Fibroblast of lung (primary cell): ENCODE measurements at regions not wholly inside any gene's neighbourhood (a gene's known extent, or its start where the extent isn't known, plus 50 kb on each side); places are given as distances from the start of the nearest gene placed in this dataset.
A peak's percentile ranks its signal among the peaks of the same experiment; 100 is the strongest.

ENCODE experiments used
- DNase-seq, 2 donors: peaks; one replicate each; pipeline versions ENCODE4 v3.0.0 to v3.0.0-alpha.2; 2010; ENCODE audit warnings: low read depth in 2 of 2
- H2AFZ ChIP-seq: 2 replicates; pipeline ENCODE4 v1.5.1; 2012; ENCODE audit warnings: low read length, control low read depth, inconsistent platforms
- H3K27ac ChIP-seq: 2 replicates; pipeline ENCODE4 v1.5.1; 2011; ENCODE audit warnings: low read length, control low read depth; ENCODE audit not compliant: insufficient read depth
- H3K27me3 ChIP-seq: 2 replicates; pipeline ENCODE4 v1.5.1; 2011; ENCODE audit warnings: mild to moderate bottlenecking, low read length; ENCODE audit not compliant: control insufficient read depth, insufficient read depth
- H3K36me3 ChIP-seq: 2 replicates; pipeline ENCODE4 v1.5.1; 2011; ENCODE audit warnings: low read length; ENCODE audit not compliant: control insufficient read depth, insufficient read depth
- H3K4me1 ChIP-seq: 2 replicates; pipeline ENCODE4 v1.5.1; 2011; ENCODE audit warnings: low read length; ENCODE audit not compliant: control insufficient read depth, insufficient read depth; ENCODE audit errors: extremely low read depth
- H3K4me2 ChIP-seq: 2 replicates; pipeline ENCODE4 v1.5.1; 2011; ENCODE audit warnings: low read length, control low read depth; ENCODE audit not compliant: insufficient read depth; ENCODE audit errors: extremely low read depth
- H3K4me3 ChIP-seq, 4 experiments: fragments of 200-600 bp in 1 of 4; sonication (generic) in 1 of 4; replicated peaks in 1 of 4; 2 replicates each; pipeline ENCODE4 v1.5.1; 2011 to 2016; ENCODE audit warnings: low read length in 4 of 4, low read depth in 3 of 4, mild to moderate bottlenecking in 3 of 4, control low read depth in 2 of 4, inconsistent platforms in 1 of 4, mixed read lengths in 1 of 4; ENCODE audit not compliant: insufficient read depth in 1 of 4; ENCODE audit errors: control extremely low read depth in 1 of 4
- H3K79me2 ChIP-seq: 2 replicates; pipeline ENCODE4 v1.5.1; 2012; ENCODE audit warnings: mild to moderate bottlenecking, low read length, inconsistent platforms; ENCODE audit not compliant: control insufficient read depth, insufficient read depth
- H3K9ac ChIP-seq: 2 replicates; pipeline ENCODE4 v1.5.1; 2011; ENCODE audit warnings: mild to moderate bottlenecking, low read length, control low read depth; ENCODE audit not compliant: insufficient read depth
- H3K9me3 ChIP-seq: 2 replicates; pipeline ENCODE4 v1.5.1; 2012; ENCODE audit warnings: low read depth, low read length; ENCODE audit not compliant: control insufficient read depth, insufficient read depth
- H4K20me1 ChIP-seq: 2 replicates; pipeline ENCODE4 v1.5.1; 2011; ENCODE audit warnings: low read length; ENCODE audit not compliant: control insufficient read depth, insufficient read depth; ENCODE audit errors: extremely low read depth
- EZH2 ChIP-seq: IDR thresholded peaks from 2 replicates; pipeline ENCODE4 v1.5.1; 2012; ENCODE audit warnings: low read length, control low read depth, mild to moderate bottlenecking; ENCODE audit errors: missing control alignments
- TF ChIP-seq, protein P1 (sequence below), 2 donors: IDR thresholded peaks in 1 of 2; conservative IDR thresholded peaks in 1 of 2; 1 replicate in 1 of 2; 2 replicates in 1 of 2; pipeline ENCODE4 v1.5.1; 2011 to 2012; ENCODE audit warnings: low read length in 2 of 2, control low read depth in 1 of 2, inconsistent platforms in 1 of 2, low read depth in 1 of 2, mild to moderate bottlenecking in 1 of 2

DNA sequence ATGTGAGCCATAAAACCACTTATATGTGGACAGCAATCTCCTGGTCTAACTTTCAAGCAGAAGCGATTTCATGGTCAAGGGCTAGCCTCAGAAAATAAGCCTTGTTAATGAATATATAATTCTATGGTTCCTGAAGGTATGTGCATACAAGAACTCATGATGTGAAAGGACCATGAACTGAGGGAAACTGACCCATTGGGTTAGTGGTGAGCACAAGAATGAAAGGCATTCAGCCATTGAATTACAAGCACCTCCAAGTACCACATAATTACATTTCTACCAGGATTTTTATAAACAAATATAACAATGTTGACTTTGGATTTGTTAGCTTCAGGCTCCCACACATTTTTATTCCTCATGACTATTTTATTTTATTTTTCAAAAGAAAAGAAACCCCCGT is 459.0 kb downstream of the TLE4 start:
- Histone ChIP-seq H2AFZ (no peak overlapping the region), H3K36me3 (no peaks in the 10 kb centered on the region), H3K27ac (no peak overlapping the region), H3K4me1 (no peaks in the 10 kb centered on the region), H3K9me3 (no peaks in the 10 kb centered on the region), H3K79me2 (no peaks in the 10 kb centered on the region), H3K4me2 (no peak overlapping the region), H3K9ac (no peak overlapping the region), H3K4me3 (no peak overlapping the region), H3K27me3 (no peaks in the 10 kb centered on the region), H4K20me1 (no peaks in the 10 kb centered on the region)
- no peak for TF ChIP-seq EZH2
- TF ChIP-seq, protein P1, sequence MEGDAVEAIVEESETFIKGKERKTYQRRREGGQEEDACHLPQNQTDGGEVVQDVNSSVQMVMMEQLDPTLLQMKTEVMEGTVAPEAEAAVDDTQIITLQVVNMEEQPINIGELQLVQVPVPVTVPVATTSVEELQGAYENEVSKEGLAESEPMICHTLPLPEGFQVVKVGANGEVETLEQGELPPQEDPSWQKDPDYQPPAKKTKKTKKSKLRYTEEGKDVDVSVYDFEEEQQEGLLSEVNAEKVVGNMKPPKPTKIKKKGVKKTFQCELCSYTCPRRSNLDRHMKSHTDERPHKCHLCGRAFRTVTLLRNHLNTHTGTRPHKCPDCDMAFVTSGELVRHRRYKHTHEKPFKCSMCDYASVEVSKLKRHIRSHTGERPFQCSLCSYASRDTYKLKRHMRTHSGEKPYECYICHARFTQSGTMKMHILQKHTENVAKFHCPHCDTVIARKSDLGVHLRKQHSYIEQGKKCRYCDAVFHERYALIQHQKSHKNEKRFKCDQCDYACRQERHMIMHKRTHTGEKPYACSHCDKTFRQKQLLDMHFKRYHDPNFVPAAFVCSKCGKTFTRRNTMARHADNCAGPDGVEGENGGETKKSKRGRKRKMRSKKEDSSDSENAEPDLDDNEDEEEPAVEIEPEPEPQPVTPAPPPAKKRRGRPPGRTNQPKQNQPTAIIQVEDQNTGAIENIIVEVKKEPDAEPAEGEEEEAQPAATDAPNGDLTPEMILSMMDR (conservative IDR thresholded peaks at IDR 0.05 in 1 of 2, IDR thresholded peaks at IDR 0.05 in 1 of 2; ENCODE audit: low read depth in 1 of 2, low read length in 2 of 2), result no peak
- peak in 1 of 2 donors; percentile 71 for DNase-seq

GRCh38 chr9:80028501-80028900 is 456.7 kb downstream of the TLE4 start:
- H3K9me3 ChIP-seq, result no peaks in the 10 kb centered on the region
- TF ChIP-seq, protein P1 (conservative IDR thresholded peaks at IDR 0.05 in 1 of 2, IDR thresholded peaks at IDR 0.05 in 1 of 2; ENCODE audit: low read depth in 1 of 2, low read length in 2 of 2), result no peak
- no peak for TF ChIP-seq EZH2
- no peaks in the 10 kb centered on the region for H3K27me3 ChIP-seq
- H4K20me1 ChIP-seq, result no peaks in the 10 kb centered on the region
- no peaks in the 10 kb centered on the region for H3K36me3 ChIP-seq
- H3K4me2 ChIP-seq, result no peak overlapping the region
- H3K4me1 ChIP-seq, result no peaks in the 10 kb centered on the region
- H3K4me3 ChIP-seq, result no peak overlapping the region
- no peak overlapping the region for H2AFZ ChIP-seq
- DNase-seq, result peak in 1 of 2 donors; percentile 35
- H3K9ac ChIP-seq, result no peak overlapping the region
- H3K27ac ChIP-seq, result no peak overlapping the region
- H3K79me2 ChIP-seq, result no peaks in the 10 kb centered on the region

DNA sequence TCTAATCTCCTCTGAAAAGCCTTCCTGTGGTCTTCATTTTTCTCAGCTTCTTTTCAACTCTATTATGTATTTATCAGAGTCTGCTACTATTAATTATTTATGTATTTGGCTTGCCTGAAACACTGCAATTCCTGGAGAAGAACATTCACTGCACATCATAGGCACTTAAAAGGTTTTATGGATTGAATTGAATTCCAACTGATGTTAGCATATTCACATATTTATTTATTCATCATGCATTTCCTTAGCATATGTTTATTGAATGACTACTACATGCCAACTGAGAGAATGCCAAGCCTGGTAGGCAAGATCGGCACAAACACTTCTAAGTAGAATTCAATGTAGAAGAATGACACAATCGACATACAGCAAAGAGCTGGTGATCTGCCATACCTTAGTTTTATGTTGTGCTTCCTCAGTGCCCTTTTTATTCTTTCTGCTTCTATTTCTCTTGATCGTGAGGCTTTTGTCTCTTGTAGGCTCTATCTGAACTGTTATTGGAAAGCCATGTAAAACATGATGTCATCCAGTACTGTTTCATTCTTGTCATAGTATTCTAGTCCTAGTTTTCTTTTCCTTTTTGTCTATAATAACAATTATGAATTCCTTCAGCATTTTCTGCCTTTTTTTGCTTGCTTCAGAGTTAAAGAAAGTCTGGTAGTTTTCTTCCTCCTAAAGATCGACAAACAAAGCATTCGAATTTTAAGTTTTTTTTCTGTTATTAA is 454.2 kb downstream of the TLE4 start:
- H3K27ac ChIP-seq, result no peak overlapping the region
- H3K79me2 ChIP-seq, result no peaks in the 10 kb centered on the region
- H3K27me3 ChIP-seq, result no peaks in the 10 kb centered on the region
- H4K20me1 ChIP-seq, result no peaks in the 10 kb centered on the region
- H3K4me2 ChIP-seq, result no peak overlapping the region
- no peaks in the 10 kb centered on the region for H3K36me3 ChIP-seq
- no peak overlapping the region for H3K4me3 ChIP-seq
- no peak overlapping the region for H2AFZ ChIP-seq
- TF ChIP-seq EZH2, result no peak
- TF ChIP-seq, protein P1 (conservative IDR thresholded peaks at IDR 0.05 in 1 of 2, IDR thresholded peaks at IDR 0.05 in 1 of 2; ENCODE audit: low read depth in 1 of 2, low read length in 2 of 2), result no peak
- no peaks in the 10 kb centered on the region for H3K4me1 ChIP-seq
- no peak for DNase-seq
- H3K9me3 ChIP-seq, result no peaks in the 10 kb centered on the region
- H3K9ac ChIP-seq, result no peak overlapping the region
